ENCODE measurements at regions not wholly inside any gene's neighbourhood (a gene's known extent, or its start where the extent isn't known, plus 50 kb on each side); places are given as distances from the start of the nearest gene placed in this dataset.

DNA sequence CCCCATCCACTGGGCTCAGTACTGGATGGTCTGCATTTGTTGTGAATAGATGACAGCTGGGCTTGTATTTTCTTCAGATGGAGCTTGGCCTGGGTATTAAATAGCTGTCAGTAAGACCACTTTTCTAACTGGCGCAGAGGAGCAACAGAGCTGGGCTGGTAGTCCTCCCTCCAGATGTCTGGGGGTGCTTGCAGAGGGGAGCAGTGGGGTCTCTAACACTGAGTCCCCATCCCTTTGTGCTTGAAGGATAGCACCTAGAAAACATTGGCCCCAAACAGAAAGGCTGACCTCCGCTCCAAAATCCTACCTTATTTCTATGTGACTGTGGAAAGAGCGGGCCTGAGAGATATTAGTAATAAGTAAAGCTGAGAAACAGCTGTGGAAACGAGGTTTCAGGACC lies 131.6 kb upstream of the E2F8 start:
- TF ChIP-seq EP300 (IDR thresholded peaks at IDR 0.05; ENCODE audit: borderline replicate concordance) (no peak), CEBPB (IDR thresholded peaks at IDR 0.05) (no peak), TCF12 (IDR thresholded peaks at IDR 0.05; ENCODE audit: low read depth) (no peak), FOXM1 (IDR thresholded peaks at IDR 0.05; ENCODE audit: borderline replicate concordance, low read depth) (no peak), EGR1 (IDR thresholded peaks at IDR 0.05) (no peak), TEAD4 (IDR thresholded peaks at IDR 0.05) (no peak)
- TF ChIP-seq, protein P1, sequence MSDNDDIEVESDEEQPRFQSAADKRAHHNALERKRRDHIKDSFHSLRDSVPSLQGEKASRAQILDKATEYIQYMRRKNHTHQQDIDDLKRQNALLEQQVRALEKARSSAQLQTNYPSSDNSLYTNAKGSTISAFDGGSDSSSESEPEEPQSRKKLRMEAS (IDR thresholded peaks at IDR 0.05), result no peak

DNA sequence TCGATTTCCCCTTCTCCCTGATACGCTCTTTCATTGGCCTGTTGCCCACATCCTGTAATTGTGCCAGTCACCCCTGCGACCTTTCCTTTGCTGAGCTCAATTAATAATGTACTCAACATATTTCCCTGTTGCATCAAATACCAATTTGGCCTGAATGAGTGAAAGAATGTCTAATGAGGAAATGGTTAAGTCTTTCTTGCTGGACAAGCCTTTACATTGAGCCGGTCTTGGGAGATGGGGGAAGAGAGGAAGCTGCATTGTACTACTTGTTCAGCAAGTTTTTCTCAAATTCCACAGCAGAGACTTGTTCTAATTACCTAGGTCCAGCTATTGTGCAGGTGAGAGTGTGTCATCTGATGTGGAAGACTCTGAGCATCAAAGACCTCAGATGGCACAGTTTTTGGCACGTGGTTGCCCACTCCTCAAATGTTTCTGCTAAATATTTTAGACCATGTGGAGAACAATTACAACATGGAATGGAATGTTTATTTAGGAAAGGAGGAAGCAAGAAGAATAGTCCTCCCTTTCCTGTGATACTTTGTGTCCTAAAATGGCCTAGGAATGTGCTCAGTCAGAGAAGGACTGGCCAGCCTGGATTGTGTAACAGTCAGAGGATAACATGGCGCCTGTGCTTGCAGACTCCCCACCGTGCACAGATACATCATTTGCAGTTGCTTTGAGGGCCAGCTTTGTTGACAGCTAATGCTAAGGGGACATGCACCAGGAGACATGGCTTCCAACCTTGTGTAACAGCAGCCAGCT lies 129.5 kb upstream of the E2F8 start:
- TF ChIP-seq, protein P1 (IDR thresholded peaks at IDR 0.05), result no peak
- no peak for TF ChIP-seq ZBTB7A (IDR thresholded peaks at IDR 0.05; ENCODE audit: low read depth)

DNA sequence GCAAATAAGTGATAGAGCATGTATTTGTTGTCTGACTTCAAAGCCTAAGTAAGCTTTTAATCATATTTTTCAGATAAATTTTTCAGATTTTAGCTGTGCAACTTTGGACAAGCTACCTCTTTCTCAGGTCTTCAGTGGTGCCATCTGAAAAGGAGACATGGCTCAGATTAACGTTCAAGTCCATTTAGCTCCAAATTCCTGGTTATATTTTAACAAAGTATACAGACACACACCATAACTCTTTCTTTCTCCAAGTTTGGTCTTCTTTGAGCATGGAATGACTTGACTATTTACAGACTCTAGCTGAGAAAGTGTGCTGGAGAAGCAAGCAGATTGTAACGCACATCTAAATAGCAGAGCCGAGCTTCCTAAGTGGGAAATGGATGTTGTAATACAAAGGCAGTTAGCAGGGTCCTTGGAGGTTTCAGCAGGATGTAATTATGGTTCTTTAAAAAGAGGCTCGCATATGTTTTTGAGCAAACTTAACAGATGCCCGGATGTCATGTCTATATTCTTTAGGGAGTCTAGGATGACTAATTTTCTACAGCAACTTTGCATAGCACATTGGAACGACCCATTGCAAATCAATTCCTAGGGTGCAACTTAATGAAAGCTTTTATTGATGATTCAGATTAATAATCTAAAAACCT lies 128.1 kb upstream of the E2F8 start:
- TF ChIP-seq, protein P1 (IDR thresholded peaks at IDR 0.05), result no peak
- TF ChIP-seq, protein P2, sequence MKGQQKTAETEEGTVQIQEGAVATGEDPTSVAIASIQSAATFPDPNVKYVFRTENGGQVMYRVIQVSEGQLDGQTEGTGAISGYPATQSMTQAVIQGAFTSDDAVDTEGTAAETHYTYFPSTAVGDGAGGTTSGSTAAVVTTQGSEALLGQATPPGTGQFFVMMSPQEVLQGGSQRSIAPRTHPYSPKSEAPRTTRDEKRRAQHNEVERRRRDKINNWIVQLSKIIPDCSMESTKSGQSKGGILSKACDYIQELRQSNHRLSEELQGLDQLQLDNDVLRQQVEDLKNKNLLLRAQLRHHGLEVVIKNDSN (IDR thresholded peaks at IDR 0.05), result no peak
- TF ChIP-seq EP300 (IDR thresholded peaks at IDR 0.05; ENCODE audit: borderline replicate concordance) (no peak), EGR1 (IDR thresholded peaks at IDR 0.05) (no peak), TCF12 (IDR thresholded peaks at IDR 0.05; ENCODE audit: low read depth) (no peak), ZBTB7A (IDR thresholded peaks at IDR 0.05; ENCODE audit: low read depth) (no peak), TEAD4 (IDR thresholded peaks at IDR 0.05) (no peak), YY1 (IDR thresholded peaks at IDR 0.05; ENCODE audit: low read depth) (no peak), FOXM1 (IDR thresholded peaks at IDR 0.05; ENCODE audit: borderline replicate concordance, low read depth) (no peak), NFIC (IDR thresholded peaks at IDR 0.05) (no peak), CREB1 (IDR thresholded peaks at IDR 0.05; ENCODE audit: low read depth) (no peak)

DNA sequence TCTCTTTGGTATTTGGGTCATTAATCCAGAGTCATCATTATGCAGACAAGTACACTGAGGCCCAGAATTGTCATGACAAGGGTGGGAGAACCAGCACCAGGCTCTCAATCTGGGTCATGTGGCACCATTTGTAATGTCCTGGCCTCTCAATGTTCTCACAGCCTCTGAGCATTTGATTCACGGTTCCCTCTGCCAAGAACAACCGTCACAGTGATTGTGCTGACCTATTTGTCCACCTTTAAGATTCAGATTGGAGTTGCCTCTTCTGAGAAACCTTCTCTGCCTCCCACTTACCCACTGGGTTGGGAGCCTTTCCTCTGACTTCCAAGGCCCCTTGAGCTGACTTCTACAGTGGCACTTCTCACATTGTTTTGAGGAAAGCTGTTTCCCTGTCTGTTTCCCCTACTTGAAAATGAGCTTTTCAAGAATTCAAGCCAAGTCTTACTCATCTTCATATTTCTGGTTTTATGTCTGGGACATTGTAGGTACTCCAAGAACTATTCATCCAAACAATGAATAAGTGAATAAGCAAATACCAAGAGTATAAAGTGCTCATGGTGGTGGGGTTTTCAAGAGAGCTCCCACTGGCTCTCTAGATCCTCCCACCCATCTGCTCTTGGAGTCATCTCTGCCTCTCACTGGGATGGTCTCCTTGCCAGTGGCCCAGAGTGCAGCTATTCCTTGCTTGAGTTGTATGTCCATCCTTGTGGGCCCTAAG lies 126.4 kb upstream of the E2F8 start:
- TF ChIP-seq TAF1 (IDR thresholded peaks at IDR 0.05; ENCODE audit: low read depth), result no peak
- TF ChIP-seq TEAD4 (IDR thresholded peaks at IDR 0.05), result no peak
- TF ChIP-seq YY1 (IDR thresholded peaks at IDR 0.05; ENCODE audit: low read depth), result no peak
- TF ChIP-seq, protein P2 (IDR thresholded peaks at IDR 0.05), result no peak
- no peak for TF ChIP-seq NFIC (IDR thresholded peaks at IDR 0.05)
- TF ChIP-seq TCF12 (IDR thresholded peaks at IDR 0.05; ENCODE audit: low read depth), result no peak
- no peak for TF ChIP-seq CEBPB (IDR thresholded peaks at IDR 0.05)
- no peak for TF ChIP-seq CREB1 (IDR thresholded peaks at IDR 0.05; ENCODE audit: low read depth)
- TF ChIP-seq RAD21 (IDR thresholded peaks at IDR 0.05; ENCODE audit: low read depth), result no peak
- TF ChIP-seq EGR1 (IDR thresholded peaks at IDR 0.05), result no peak
- no peak for TF ChIP-seq FOXM1 (IDR thresholded peaks at IDR 0.05; ENCODE audit: borderline replicate concordance, low read depth)
- no peak for TF ChIP-seq EP300 (IDR thresholded peaks at IDR 0.05; ENCODE audit: borderline replicate concordance)
- TF ChIP-seq, protein P3, sequence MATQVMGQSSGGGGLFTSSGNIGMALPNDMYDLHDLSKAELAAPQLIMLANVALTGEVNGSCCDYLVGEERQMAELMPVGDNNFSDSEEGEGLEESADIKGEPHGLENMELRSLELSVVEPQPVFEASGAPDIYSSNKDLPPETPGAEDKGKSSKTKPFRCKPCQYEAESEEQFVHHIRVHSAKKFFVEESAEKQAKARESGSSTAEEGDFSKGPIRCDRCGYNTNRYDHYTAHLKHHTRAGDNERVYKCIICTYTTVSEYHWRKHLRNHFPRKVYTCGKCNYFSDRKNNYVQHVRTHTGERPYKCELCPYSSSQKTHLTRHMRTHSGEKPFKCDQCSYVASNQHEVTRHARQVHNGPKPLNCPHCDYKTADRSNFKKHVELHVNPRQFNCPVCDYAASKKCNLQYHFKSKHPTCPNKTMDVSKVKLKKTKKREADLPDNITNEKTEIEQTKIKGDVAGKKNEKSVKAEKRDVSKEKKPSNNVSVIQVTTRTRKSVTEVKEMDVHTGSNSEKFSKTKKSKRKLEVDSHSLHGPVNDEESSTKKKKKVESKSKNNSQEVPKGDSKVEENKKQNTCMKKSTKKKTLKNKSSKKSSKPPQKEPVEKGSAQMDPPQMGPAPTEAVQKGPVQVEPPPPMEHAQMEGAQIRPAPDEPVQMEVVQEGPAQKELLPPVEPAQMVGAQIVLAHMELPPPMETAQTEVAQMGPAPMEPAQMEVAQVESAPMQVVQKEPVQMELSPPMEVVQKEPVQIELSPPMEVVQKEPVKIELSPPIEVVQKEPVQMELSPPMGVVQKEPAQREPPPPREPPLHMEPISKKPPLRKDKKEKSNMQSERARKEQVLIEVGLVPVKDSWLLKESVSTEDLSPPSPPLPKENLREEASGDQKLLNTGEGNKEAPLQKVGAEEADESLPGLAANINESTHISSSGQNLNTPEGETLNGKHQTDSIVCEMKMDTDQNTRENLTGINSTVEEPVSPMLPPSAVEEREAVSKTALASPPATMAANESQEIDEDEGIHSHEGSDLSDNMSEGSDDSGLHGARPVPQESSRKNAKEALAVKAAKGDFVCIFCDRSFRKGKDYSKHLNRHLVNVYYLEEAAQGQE (IDR thresholded peaks at IDR 0.05; ENCODE audit: low read depth), result no peak
- TF ChIP-seq ZBTB7A (IDR thresholded peaks at IDR 0.05; ENCODE audit: low read depth), result no peak
- TF ChIP-seq, protein P1 (IDR thresholded peaks at IDR 0.05), result no peak

DNA sequence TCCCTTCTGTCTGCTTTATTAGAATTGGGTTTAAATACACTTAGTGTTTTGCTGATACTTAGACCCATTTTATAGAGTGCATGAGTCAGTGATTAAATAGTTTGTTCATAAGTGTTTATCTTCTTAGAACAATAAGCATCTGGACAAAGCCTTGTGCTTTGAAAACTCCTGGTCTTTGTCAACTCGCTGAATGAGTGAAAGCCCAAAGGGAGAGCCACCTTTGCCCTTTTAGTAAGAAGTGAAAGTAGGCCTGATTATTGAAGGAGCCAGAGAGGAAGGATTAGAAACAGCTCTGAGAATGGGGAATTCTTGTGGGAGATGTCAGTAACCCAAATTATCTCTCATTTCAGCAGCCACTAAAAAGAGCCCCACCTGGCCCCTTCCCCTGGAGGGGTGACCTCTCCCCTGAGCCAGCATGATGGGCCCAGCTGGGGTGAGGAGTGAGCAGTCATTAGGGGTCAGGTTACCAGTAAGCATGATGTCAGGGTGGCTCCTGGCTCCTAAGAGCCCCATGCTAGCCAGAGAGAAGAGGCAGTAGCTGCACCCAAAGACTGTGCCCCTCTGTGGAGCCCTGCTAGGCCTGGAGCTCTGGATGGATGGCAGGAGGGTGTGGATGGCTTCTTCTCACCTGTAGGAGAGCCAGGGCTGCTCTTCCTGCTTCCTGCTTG lies 125.1 kb upstream of the E2F8 start:
- TF ChIP-seq CREB1 (IDR thresholded peaks at IDR 0.05; ENCODE audit: low read depth), result no peak
- no peak for TF ChIP-seq RAD21 (IDR thresholded peaks at IDR 0.05; ENCODE audit: low read depth)
- TF ChIP-seq TAF1 (IDR thresholded peaks at IDR 0.05; ENCODE audit: low read depth), result no peak

DNA sequence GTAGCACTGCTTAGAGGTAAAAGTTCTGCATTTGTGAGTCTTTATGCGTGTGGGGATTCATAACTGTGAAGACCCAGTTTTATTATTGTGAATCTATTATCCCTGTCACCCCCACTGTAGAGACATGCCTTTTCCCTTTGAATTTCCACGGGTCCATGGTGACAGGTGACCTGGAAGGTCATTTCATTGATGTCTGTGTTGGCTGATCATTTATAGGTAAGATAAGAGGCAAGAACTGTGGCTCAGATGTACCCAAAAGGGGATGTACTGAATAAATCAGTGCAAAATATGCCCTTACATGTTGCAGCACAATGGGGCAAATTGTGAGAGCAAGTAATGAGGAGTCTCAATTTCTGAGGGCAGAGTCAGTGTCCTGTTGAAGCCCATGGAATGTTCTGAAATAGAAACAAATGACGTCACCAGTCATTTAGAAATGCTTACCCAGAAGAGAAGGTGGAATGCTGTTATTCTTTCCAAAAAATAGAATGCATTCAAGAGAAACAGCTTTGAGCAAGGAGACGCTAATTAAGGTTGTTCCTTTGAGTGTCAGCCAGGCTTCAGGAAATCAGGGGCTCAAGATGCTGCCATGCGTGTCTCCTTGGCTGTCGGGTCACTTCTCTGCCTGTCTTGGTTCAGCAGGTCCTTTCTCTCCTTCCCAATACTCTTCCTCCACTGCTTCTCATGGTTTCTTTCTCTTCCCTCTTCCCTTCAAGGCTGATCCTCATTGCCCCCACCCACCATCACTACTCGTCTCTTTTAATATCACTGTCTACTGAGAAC lies 118.7 kb upstream of the E2F8 start:
- TF ChIP-seq TEAD4 (IDR thresholded peaks at IDR 0.05), result no peak
- TF ChIP-seq CREB1 (IDR thresholded peaks at IDR 0.05; ENCODE audit: low read depth), result no peak
- TF ChIP-seq FOXM1 (IDR thresholded peaks at IDR 0.05; ENCODE audit: borderline replicate concordance, low read depth), result no peak
- no peak for TF ChIP-seq ZBTB7A (IDR thresholded peaks at IDR 0.05; ENCODE audit: low read depth)
- no peak for TF ChIP-seq EGR1 (IDR thresholded peaks at IDR 0.05)
- TF ChIP-seq, protein P3 (IDR thresholded peaks at IDR 0.05; ENCODE audit: low read depth), result no peak
- no peak for TF ChIP-seq YY1 (IDR thresholded peaks at IDR 0.05; ENCODE audit: low read depth)
- TF ChIP-seq CEBPB (IDR thresholded peaks at IDR 0.05), result no peak
- no peak for TF ChIP-seq NFIC (IDR thresholded peaks at IDR 0.05)
- TF ChIP-seq, protein P2 (IDR thresholded peaks at IDR 0.05), result no peak
- no peak for TF ChIP-seq RAD21 (IDR thresholded peaks at IDR 0.05; ENCODE audit: low read depth)
- no peak for TF ChIP-seq EP300 (IDR thresholded peaks at IDR 0.05; ENCODE audit: borderline replicate concordance)
- TF ChIP-seq, protein P1 (IDR thresholded peaks at IDR 0.05), result no peak
- TF ChIP-seq TAF1 (IDR thresholded peaks at IDR 0.05; ENCODE audit: low read depth), result no peak
- no peak for TF ChIP-seq TCF12 (IDR thresholded peaks at IDR 0.05; ENCODE audit: low read depth)

Measured in Ishikawa (cell line).